Large intestine (tissue), 3 donors: ENCODE measurements at regions not wholly inside any gene's neighbourhood (a gene's known extent, or its start where the extent isn't known, plus 50 kb on each side); places are given as distances from the start of the nearest gene placed in this dataset.

Source experiments
- DNase-seq, 2 donors: peaks; one replicate each; pipeline versions ENCODE4 v3.0.0 to v3.0.0-alpha.2; 2013
- H3K27ac ChIP-seq: one replicate; pipeline ENCODE4 v1.5.1; 2013; ENCODE audit warnings: low read length
- H3K27me3 ChIP-seq: 2 replicates; pipeline ENCODE4 v1.6.1; 2013; ENCODE audit warnings: low read length; ENCODE audit not compliant: control insufficient read depth, insufficient read depth
- H3K36me3 ChIP-seq: 2 replicates; pipeline ENCODE4 v1.6.1; 2013; ENCODE audit warnings: low read length; ENCODE audit not compliant: control insufficient read depth, insufficient read depth
- H3K4me1 ChIP-seq: one replicate; pipeline ENCODE4 v1.6.1; 2013; ENCODE audit warnings: low read length; ENCODE audit not compliant: control insufficient read depth, insufficient read depth
- H3K4me3 ChIP-seq: one replicate; pipeline ENCODE4 v1.5.1; 2013; ENCODE audit warnings: low read length
- H3K9me3 ChIP-seq: one replicate; pipeline ENCODE4 v1.6.1; 2013; ENCODE audit warnings: mild to moderate bottlenecking, low read depth, low read length, moderate library complexity; ENCODE audit not compliant: control insufficient read depth
- WGBS: methylation state at CpG from one replicate; pipeline ENCODE4 v1.1.5; 2013; ENCODE audit warnings: low lambda C conversion rate; ENCODE audit not compliant: insufficient coverage; 5-methylcytosine and 5-hydroxymethylcytosine counted together

DNA sequence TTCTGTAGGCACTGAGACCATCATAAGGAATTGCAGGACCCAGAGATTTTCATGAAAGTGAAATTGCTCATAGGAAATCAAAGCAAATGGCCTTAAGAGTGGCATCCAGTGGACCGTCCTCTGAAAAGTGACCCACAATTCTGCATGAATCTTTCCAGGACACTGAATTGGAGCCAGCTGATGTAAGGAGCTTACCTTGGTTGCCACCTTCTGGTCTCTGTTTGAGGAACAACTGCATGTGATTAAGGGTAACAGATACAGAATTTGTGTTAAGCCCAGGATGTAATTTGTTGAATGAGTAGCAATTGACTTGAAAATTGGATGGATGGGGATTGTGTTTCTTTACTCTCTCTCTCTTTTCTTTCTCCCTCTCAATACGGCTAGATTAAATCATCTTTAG is 49.9 kb upstream of the GAS1 start:
- DNase-seq, result no peak
- H3K27ac ChIP-seq, result no peak overlapping the region
- no peaks in the 10 kb centered on the region for H3K4me1 ChIP-seq
- WGBS, result 50% methylated on average over 2 of the region's 2 CpGs
- no peaks in the 10 kb centered on the region for H3K9me3 ChIP-seq
- no peaks in the 10 kb centered on the region for H3K27me3 ChIP-seq
- no peak overlapping the region for H3K4me3 ChIP-seq
- H3K36me3 ChIP-seq, result no peaks in the 10 kb centered on the region

DNA sequence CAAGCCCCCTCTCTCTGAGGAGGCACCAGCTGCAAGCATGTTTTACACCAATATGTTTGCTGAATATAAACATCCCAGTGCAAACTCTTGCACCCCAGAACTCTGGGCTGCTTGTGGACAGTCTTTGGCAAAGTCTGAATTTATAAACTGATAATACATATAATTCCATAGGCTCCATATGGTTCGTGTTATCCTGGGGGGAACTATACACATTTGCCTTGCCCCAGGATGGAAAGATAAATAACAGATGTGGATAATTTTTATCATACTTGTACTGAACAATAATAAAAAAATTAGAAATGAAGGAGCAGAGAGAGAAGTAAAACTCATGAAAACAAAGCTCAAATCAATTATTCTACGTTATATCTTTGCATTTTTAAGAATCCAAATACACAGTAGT is 50.6 kb upstream of the GAS1 start:
- no CpG with 5 or more reads among the region's 2 CpGs for WGBS
- DNase-seq, result no peak
- H3K9me3 ChIP-seq, result no peaks in the 10 kb centered on the region
- H3K27me3 ChIP-seq, result no peaks in the 10 kb centered on the region
- no peak overlapping the region for H3K27ac ChIP-seq
- H3K4me1 ChIP-seq, result no peaks in the 10 kb centered on the region
- no peaks in the 10 kb centered on the region for H3K36me3 ChIP-seq
- no peak overlapping the region for H3K4me3 ChIP-seq

DNA sequence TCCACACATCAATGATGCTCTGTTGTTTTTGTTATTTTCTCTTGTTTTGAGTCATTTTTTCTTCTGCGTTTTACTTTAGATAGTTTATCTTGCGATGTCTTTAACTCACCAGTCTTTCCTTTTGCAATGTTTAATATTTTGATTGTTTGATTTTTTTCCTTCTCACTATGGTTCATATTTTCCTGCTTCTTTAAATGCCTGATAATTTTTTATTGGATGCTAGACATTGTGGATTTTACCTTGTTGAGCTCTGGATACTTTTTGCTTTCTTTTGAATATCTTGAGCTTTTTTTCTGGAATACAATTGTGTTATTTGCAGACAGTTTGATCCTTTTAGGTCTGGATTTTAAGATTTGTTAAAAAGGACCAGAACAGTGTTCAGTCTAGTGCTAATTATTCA is 55.2 kb upstream of the GAS1 start:
- no peak overlapping the region for H3K27ac ChIP-seq

DNA sequence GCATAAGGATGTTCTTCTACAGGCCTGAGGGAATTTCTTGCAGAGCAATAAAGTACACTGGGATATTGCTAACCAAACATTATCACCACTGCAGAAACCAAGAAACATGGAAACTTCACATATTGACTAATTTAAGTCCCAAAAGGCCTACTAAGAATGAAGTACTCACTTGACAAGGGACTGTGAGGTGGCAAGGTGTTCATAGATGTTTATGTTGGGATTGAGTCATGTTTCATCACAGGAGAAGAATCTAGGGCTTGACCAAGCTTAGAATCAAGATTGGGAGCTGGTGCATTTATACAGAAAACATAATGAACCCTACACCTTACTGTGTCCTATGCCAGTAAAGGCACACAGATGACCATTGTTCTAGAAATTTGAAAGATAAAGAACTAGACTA is 56.7 kb upstream of the GAS1 start:
- Histone ChIP-seq H3K4me1 (no peaks in the 10 kb centered on the region), H3K36me3 (no peaks in the 10 kb centered on the region), H3K27me3 (no peaks in the 10 kb centered on the region), H3K9me3 (no peaks in the 10 kb centered on the region), H3K27ac (no peak overlapping the region), H3K4me3 (no peak overlapping the region)
- DNase-seq, result no peak

More for the DNA sequence above, 55.2 kb upstream of the GAS1 start:
- H3K27me3 ChIP-seq, result no peaks in the 10 kb centered on the region
- H3K4me3 ChIP-seq, result no peak overlapping the region
- no peak for DNase-seq
- H3K9me3 ChIP-seq, result no peaks in the 10 kb centered on the region
- 100% methylated on average over 2 of the region's 2 CpGs for WGBS
- no peaks in the 10 kb centered on the region for H3K36me3 ChIP-seq
- H3K4me1 ChIP-seq, result no peaks in the 10 kb centered on the region

DNA sequence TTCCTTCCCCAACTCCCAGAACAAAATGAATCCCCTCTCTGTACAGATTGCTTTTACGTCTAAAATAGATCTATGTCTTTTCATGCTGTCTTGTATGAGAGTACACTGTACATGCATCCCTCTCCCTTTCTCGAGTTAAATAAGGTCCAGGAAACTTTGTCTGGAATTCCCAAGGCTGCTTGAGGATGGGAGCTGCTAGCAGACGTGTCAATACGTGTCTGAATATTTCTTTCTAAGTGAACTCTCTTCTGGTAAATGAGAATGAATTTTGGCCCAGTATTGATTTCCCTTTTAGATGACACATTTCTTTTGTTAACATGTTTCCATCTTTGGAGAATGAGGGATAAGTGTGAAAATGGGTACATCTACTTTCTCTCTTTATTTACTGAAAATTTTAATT is 59.6 kb upstream of the GAS1 start:
- H3K27ac ChIP-seq, result no peak overlapping the region
- 100% methylated on average over 2 of the region's 4 CpGs for WGBS

DNA sequence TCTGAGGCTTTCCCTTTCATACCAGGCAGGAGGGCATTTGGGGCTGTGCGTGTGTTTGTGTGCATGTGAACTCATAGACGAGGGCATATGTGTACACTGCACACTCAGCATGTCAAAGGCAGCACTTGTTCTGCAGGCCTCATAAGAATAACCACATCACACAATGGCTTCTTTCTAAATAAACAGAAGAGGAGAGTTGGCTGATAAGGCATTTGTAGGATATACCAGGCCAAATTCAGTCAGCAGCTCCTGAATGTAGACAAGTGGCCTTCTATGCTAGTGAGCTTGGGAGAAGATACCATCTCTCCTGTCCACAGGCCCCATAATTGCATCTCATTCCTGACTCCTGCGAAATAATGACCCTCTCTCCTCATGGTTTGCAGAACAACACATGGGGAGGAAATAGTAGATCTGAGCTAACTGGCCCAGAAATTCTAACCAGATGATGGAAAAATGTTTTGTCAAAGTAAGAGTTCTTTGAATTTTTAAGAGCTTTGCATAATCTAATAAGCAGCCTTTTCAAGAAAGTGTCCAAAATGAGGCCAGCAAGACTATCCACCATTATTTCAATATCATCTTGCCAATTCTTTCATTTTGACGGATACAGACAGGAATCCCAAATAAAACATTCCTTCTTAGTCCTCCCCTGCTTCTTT is 60.5 kb upstream of the GAS1 start:
- H3K4me1 ChIP-seq, result no peaks in the 10 kb centered on the region
- no peaks in the 10 kb centered on the region for H3K27me3 ChIP-seq
- WGBS, result 100% methylated on average over 1 of the region's 4 CpGs
- H3K27ac ChIP-seq, result no peak overlapping the region
- no peak overlapping the region for H3K4me3 ChIP-seq
- DNase-seq, result no peak
- no peaks in the 10 kb centered on the region for H3K36me3 ChIP-seq
- peaks cover 3% of the 10 kb centered on the region for H3K9me3 ChIP-seq

More for the DNA sequence above, 59.6 kb upstream of the GAS1 start:
- Histone ChIP-seq H3K27me3 (no peaks in the 10 kb centered on the region), H3K36me3 (no peaks in the 10 kb centered on the region), H3K4me1 (no peaks in the 10 kb centered on the region), H3K9me3 (peaks cover 3% of the 10 kb centered on the region), H3K4me3 (no peak overlapping the region)
- DNase-seq, result no peak

DNA sequence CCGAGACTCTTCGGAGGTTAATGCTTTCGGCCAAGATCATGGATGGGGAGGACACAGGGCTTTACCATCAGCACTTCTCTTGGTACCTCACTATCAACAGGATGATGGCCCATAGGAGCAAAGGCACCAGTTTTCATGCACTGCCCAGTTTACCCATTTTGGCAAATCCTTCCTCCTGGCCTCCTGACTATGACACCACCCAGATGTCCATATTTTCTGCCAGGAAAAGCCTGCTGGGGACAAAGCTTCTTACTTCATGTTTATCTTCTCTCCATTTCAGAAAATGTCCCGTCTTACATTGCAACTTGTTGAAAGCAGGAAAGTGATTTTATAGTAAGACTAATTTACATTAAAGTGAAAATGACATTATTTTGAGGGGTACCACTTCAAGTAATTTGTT is 61.4 kb upstream of the GAS1 start:
- Histone ChIP-seq H3K36me3 (no peaks in the 10 kb centered on the region), H3K27me3 (no peaks in the 10 kb centered on the region), H3K4me3 (no peak overlapping the region), H3K9me3 (peaks cover 3% of the 10 kb centered on the region), H3K4me1 (no peaks in the 10 kb centered on the region), H3K27ac (no peak overlapping the region)
- DNase-seq, result no peak
- WGBS, result 60% methylated on average over 1 of the region's 4 CpGs

DNA sequence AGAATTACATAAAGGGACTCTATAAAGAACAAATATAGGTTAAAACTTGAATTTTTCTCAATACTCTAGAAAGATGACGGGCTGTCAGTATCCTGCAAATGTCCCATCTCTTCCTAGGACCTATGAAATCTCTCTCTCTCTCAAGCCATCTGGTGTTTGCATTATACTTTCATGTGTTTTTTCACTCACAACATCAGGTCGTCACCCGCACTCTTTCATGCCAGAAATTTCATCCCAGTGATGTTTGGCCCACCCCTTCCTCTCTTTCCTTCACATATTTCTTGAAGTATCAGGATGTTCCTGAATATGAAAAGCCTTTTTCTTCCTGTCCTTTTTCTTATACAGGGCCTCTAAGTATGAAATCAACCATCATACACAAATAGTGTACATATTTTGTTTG is 63.3 kb upstream of the GAS1 start:
- Histone ChIP-seq H3K36me3 (no peaks in the 10 kb centered on the region), H3K4me1 (no peaks in the 10 kb centered on the region), H3K27ac (no peak overlapping the region), H3K9me3 (peaks cover 3% of the 10 kb centered on the region), H3K27me3 (no peaks in the 10 kb centered on the region), H3K4me3 (no peak overlapping the region)
- WGBS, result 83% methylated on average over 2 of the region's 3 CpGs
- no peak for DNase-seq

DNA sequence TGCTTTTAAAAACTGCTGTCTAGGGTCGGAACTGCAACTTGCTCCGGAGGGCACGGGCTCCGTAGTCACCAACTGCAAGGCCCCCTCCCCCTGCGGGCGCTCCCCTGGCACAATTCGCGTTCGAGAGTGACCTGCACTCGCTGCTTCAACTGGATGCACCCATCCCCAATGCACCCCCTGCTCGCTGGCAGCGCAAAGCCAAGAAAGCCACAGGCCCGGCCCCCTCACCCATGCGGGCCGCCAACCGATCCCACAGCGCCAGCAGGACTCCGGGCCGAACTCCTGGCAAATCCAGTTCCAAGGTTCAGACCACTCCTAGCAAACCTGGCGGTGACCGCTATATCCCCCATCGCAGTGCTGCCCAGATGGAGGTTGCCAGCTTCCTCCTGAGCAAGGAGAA is 64.2 kb upstream of the GAS1 start:
- Histone ChIP-seq H3K4me1 (no peaks in the 10 kb centered on the region), H3K4me3 (no peak overlapping the region), H3K36me3 (no peaks in the 10 kb centered on the region), H3K9me3 (peaks cover 3% of the 10 kb centered on the region), H3K27ac (no peak overlapping the region), H3K27me3 (no peaks in the 10 kb centered on the region)
- no peak for DNase-seq
- WGBS, result no CpG with 5 or more reads among the region's 22 CpGs

DNA sequence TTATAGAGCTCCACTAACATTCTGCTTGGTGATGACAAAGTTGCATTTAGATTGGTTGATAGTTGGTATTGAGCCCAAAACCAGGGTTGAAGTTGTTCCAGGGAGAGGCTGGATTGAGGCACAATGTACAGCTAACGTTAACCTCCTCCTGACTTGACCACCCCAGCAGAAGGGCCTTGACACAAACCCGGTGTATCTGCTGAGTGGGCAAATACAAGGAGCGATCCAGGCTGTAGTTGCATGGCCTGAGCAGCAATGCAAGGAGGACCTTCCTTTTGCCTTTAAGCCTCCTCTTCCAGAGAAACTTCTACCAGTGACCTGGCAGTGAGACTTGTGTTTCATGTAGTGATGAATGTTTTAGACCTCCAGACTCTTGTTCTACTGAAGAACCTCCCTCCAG is 66.2 kb upstream of the GAS1 start:
- H3K27me3 ChIP-seq, result no peaks in the 10 kb centered on the region
- no peak overlapping the region for H3K4me3 ChIP-seq
- WGBS, result no CpG with 5 or more reads among the region's 3 CpGs
- H3K36me3 ChIP-seq, result no peaks in the 10 kb centered on the region
- H3K27ac ChIP-seq, result no peak overlapping the region
- no peak for DNase-seq
- peaks cover 3% of the 10 kb centered on the region for H3K9me3 ChIP-seq
- no peaks in the 10 kb centered on the region for H3K4me1 ChIP-seq

DNA sequence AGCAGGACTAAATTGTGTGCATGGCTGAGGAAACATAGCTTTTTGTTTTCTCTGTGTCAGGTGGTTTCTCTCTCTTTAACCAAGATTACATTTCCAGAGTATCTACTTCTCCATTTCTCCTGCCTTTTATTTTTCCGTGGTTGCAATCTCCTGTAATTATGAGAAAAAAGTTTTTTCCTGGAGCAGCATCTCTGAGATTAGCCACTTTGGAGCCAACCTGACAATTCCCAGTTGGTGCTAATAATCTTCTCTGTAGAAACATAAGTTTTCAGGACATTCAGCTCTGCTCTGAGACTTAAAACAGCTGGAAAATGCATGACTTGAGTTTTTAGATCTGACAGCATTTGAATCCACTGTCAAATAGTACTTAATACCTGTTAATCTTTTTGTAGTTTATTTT is 67.1 kb upstream of the GAS1 start:
- no peaks in the 10 kb centered on the region for H3K27me3 ChIP-seq
- no peak overlapping the region for H3K27ac ChIP-seq
- no peak for DNase-seq
- H3K36me3 ChIP-seq, result no peaks in the 10 kb centered on the region
- no peaks in the 10 kb centered on the region for H3K4me1 ChIP-seq
- peaks cover 3% of the 10 kb centered on the region for H3K9me3 ChIP-seq
- H3K4me3 ChIP-seq, result no peak overlapping the region
- WGBS, result no CpG with 5 or more reads among the region's 1 CpG
